ENCODE measurements at regions not wholly inside any gene's neighbourhood (a gene's known extent, or its start where the extent isn't known, plus 50 kb on each side); places are given as distances from the start of the nearest gene placed in this dataset.

DNA sequence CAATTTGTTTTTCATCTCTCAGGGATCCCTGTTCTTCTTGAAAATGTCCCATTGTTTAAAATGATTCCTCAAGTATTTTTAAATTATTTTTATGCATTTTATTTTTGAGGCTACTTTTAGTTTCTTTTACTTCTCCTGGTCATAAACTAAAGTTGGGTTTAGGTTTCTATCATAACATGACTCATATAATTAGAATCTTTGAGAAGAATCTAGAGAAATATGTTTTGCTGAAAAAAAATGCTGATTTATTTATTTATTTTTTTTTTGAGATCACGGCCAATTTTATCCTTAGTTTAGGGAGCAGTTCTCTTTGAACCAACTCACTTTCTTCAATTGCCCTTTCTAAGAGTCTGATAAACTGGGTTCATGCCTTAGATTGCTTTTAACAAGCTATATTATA lies 1157.1 kb downstream of the BCL11B start:
- no peak for DNase-seq (ENCODE audit: low read depth)

DNA sequence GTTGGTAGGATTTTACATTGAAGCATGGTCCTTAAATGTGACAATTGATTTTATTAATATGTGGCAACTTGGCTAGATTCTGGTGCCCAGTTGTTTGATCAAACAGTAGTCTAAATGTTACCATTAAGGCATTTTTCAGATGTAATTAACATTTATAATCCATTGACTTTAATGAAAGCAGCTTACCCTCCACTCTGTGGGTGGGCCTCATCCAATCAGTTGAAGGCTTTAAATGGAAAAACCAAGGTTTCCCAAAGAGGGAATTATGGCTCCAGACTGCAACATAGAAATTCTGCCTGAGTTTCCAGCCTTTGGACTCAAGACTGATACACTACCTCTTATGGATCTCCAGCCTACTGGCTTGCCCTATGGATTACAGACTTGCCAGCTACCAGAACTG lies 1153.2 kb downstream of the BCL11B start:
- DNase-seq (ENCODE audit: low read depth): no peak

DNA sequence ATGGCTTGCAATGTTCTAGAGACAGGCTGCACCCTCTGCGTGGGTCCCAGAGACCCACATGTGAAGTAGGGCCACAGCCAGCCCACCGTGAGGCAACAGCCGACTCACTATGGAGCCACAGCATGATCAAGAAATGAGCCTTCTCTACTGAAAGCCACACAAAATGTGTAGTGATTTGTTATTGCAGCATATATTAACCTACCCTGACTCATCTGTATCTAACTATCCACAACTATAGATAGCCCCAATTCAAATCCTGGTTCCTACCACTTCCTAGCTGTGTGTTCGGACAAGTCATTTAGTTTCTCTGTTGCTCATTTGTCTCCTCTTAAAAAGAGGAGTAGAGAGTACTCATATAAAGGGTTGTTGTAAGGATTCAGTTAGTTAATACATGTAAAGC lies 1152.3 kb downstream of the BCL11B start:
- no peak for DNase-seq (ENCODE audit: low read depth)

DNA sequence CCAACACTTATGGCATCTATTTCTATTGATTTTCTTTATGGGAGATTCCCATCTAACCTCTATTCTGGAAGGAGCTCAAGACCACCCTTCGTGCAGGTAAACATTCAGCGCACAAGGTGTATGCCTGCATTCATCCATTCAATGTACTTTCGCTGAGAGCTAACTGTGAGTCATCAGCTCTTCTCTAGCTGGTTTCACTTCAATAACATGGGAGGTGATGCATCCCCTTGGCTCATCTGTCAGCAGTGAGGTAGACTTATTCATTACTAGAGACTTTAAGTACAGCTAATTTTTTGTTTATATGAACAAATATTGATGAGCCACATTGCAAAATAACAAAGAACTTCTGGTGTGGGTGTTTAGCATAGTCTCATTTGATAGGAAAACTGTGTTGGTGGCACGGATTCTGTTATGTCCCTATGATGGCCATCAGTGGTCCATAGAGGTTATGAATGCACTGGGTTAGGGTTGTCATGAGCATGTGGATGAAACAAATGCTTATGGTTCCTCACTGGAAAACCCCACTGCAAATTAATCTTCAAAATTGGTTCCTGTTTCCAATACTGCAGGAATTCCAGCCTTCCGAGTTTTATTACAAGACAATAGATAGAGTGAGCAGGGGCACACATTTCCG lies 1151.0 kb downstream of the BCL11B start:
- no peak for DNase-seq (ENCODE audit: low read depth)

DNA sequence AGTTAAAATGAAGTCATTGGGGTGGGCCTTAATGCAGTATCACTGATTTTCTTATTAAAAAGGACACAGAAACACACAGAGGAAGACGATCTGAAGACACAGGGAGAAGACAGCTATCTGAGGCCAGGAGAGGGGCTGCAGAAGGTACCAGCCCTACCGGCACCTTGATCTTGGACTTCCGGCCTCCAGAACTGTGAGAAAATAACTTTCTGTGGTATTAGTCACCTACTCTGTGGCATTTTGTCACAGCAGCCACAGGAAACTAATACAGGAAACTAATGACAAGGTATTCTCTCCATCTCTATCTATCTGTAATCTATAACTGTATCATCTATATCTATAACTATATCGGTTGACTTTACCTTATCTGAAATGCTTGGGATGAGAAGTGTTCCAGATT lies 1149.5 kb downstream of the BCL11B start:
- no peak for DNase-seq (ENCODE audit: low read depth)

DNA sequence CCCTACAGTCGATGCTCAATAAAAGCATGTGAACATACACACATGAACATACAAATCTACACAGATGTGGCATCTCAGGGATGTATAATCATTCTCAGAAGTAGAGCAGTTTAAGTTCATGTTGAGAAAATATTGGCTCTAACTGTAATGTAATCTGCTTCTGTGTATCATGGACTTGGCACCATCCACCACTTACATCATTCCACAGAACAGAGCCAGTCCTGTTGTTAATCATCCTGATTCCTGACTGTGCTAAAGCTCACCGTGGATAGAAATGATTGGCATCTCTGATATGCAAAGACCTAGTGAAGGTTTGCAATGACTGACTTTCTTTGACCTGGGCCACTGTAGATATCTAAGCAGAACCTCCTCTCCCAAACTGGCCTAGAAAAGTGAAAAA lies 1141.3 kb downstream of the BCL11B start:
- no peak for DNase-seq (ENCODE audit: low read depth)

DNA sequence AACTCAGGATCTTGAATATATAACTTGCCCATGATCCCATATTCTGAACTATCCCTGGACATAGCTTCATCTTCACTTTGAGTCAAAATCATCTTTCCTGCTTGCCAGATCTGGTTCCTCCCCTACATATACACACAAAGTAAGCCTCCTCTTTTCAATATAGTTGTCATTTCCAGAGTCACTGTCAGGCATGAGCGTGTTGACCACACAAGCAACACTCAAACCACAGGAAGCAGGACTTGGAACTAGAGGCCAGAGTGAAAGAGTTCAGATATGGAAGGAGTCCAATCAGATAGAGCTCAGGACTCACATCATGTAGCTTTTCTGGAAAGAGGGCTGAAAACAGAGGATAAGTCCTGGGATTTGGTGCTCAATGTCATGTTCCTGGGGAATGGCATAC lies 1140.6 kb downstream of the BCL11B start:
- no peak for DNase-seq (ENCODE audit: low read depth)

DNA sequence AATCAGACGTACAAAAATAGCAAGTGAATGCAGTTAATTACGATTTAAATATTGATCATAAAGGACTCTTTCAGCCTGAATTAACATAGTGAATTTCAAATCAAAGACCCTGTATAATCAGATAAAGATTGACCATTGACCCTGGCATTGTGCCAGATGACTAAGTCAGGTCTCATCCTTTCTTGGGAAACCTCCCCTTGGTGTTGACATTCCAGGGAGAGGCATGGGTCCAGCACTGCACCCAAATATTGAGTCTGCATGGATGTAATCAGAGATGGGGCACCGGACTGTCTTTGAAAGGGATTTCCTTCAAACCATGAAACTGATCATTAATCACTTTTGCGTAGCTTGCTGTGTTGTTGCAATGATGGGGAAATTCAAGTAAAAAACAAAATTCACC lies 1138.2 kb downstream of the BCL11B start:
- no peak for DNase-seq (ENCODE audit: low read depth)

DNA sequence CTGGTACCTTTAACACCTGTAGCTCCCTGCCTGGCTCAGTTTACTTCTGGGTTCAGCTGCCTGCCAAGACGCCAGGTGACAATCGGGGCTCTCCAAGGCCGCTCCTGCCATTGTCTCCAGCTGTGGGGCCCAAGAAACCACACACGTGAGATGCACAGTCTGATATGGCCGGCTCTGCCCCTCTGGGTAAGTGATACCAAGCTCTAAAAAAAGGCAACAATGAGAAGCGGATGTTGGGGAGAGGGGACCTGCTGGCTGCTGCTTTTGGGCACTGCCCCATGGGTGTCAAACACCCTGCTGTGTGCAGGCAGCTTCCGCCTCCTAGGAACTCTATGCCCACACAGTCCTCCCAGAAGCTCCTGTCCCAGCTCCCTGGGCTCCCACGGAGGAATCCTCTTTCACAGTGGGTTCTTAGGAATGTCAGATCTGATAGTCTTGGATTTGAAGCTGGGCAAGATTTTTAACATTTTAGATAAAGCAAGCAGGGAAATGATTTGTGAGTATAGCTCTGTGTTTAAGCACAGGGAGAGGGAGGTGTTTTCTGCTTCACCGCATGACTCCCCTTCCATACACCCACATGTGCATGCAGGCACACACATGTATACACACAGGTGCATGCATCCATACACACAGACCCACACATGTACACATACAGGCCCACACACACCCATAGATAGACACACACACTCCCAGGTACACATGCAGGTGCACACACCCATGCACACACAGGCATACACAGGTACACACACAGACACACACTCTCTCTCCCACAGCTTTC lies 1135.8 kb downstream of the BCL11B start:
- DNase-seq (ENCODE audit: low read depth): no peak

DNA sequence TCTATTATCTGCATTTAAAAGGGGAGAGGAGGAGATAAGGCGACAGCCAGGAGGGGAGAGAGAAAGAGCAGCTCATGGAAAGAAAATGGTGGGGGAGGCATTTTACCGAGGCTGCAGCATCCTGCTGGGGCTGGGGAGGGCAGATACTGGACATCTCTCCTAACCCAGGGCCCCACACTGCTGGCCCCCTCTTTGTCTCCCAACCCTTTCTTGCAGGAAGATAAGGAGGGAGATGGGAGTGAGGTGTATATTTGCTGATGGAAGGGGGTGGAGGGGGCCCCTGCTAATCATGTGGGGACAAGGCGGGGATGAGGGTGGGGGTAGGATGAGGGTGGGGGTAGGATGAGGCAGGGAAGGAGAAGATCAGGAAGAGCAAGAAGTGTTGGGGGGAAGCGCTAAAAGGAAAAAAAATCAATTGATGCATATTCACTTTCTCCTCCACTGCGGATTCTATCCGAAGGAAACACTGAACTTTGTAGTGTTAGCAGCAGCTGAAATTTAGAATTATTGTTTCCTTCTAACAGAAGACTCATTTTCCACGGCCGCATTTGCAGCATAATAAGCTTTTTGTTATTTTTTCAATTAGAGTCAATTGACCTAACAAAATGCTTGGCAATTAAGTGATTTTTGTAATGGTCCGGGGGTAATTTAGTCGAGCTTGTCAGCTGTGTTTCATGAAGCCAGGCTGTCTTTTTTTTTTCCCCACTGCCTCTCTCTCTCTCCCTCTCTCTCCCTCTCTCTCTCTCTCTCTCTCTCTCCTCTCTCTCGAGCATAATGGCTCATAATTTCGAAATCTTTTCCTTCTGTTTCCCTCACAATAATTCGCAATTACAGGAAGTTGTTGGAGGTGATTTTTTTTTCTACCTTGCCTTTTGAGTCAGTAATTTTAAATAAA lies 1134.6 kb downstream of the BCL11B start:
- DNase-seq (ENCODE audit: low read depth): no peak

DNA sequence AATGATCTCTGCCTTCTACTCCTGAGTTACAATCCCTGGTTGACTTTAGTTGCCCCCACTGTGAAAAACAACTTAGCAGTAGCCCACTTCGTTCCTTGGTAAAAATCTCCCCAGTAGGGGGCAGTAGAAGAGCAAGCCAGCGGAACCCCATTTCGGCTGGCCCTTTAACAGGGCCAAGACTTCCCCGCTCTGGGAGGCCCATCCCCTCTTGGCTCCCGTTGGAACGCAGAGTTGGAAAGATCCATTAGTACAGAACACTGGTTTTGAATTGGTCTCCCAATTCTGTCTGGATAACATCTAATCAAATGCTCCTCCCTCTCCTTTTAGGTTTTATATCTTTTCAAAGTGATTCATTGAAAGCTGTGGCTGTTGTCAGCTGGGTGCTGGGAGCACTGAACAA lies 1133.3 kb downstream of the BCL11B start:
- DNase-seq (ENCODE audit: low read depth): no peak

DNA sequence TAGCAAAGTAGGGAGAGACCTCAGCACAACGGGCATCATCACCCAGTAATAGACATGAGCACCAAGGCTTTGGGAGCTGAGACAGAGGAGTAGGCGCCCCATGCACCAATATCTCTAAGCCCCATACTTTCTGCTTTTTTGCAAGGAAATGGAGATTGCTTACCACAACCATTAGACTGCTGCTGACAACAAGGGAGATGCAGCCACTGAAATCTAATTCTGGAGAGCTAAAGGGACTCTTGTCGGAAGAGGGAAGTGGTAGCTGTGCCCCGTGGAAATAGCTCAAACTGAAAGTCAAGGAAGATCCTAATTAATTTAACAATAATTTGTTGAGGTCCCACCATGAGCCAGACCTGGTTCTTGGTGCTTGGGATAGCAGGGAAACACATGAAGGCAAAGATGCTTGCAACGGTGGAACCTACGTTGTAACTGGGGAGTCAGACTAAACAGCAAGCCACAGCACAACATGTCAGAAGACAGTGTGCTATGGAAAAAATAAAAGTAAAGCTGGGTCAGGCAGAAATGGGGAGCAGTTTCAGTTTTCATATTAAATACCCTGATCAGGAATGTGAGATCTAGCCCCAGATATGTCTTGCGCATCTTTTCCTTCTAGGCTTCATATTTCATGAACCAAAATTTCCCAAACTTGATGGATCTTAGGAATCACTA lies 1131.0 kb downstream of the BCL11B start:
- no peak for DNase-seq (ENCODE audit: low read depth)

DNA sequence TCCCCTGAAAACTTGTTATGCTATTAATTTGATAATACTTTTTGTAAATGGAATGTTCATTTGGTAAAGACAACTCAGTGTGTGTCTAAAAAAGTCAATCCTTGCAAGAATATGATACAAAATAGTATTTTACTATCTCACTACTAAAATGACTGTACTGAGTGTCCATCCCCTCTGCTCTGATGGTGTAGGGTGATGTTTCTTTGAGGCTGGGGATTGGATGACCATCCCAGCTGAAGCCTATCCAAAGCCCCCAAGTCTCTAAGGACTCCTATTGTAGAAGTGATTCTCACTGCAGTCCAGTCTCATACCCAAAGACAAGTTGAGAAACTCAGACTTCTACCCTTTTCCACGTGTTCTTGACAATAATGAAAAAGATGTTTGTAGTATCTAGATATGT lies 1128.4 kb downstream of the BCL11B start:
- DNase-seq (ENCODE audit: low read depth): no peak

DNA sequence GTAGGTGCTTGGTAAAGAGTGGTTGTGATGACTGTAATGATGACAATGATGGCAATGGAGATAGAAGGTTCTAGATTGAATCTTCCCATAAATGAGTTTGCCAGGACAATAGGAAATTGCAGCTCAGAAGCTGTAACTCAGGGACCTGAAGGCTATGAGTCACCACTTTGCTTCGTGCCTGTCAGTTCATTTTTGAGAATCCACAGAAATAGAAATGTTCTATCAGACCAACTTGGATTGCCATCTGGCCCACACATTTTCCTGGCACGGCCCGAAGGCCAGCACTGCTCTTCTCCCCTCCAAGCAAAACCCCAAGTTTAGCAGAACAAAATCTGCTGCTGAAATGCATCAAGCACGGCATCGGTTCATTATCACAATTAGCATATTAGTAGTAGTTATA lies 1127.0 kb downstream of the BCL11B start:
- peak; percentile 7 for DNase-seq (ENCODE audit: low read depth)

DNA sequence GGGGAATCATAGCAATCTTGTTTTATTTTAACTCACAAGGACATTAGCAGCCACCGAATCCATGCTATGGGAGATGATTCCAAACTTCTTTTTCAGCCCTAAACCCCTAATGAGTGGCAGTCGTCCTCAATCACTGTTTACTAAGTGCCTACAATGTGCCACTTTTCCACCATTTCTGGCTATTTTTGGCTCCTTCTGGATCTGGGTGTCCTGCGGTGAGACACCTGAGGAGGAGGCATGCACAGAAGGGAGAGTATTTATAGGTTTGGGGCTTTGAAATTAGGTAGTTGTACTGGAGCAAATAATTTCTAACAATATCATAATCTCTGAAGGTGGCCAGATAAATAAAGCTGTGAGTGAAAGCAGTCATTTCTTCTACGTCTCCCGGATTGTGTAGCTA lies 1125.6 kb downstream of the BCL11B start:
- DNase-seq (ENCODE audit: low read depth): no peak

DNA sequence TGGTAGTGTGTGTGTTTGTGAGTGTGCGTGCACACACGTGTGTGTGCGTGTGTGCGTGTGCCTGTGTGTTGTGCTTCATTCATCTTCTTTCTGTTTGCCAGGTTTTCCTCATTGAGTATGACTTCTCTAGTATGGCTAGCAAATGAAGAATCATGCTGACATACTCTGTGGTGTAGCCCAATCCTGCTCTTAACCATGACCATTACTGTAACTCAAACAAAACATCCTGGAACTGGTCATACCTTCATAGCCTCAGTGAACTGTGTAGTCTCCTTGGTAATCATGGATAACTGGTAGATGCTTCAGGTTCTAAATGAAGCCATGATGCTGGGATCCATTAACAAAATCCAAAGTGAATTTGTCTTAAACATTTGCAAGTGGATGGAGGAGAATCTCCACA lies 1117.7 kb downstream of the BCL11B start:
- DNase-seq (ENCODE audit: low read depth): no peak

DNA sequence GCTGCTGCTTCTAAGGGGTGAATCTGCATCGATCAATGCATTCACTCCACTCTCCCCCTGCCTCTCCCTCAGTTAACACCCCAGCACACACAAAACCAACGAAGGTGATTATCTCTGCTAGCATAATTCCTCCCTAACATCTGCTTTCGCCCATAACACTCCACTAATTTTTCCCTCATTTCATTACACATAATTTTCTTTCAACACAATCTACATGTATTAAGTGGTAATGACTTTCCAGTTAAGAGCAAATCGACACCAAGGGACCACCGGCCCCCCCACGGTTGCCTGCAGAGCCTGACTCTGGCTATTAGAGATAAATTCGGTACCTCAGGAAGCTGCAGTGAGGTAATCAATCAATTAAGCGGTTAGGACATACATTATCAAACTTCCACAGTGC lies 1115.6 kb downstream of the BCL11B start:
- no peak for DNase-seq (ENCODE audit: low read depth)

DNA sequence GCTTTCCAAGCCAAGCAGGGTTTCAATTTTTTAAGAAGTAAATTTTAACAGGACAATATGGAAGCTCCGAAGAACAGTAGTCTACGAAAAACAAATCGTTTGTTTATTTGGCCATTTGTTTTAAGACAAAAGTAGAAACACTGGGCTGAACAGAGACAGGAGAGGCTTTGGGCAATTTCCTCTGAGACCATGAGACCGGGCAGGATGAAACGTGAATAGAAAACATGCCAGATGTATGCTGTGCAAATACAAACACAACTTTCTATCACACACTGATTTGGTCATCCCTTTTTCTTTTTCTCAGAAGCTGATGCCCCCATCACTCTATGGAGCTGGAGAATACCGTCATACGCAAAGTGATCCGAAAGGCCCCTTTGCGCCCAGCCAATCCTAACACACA lies 1111.1 kb downstream of the BCL11B start:
- no peak for DNase-seq (ENCODE audit: low read depth)

DNA sequence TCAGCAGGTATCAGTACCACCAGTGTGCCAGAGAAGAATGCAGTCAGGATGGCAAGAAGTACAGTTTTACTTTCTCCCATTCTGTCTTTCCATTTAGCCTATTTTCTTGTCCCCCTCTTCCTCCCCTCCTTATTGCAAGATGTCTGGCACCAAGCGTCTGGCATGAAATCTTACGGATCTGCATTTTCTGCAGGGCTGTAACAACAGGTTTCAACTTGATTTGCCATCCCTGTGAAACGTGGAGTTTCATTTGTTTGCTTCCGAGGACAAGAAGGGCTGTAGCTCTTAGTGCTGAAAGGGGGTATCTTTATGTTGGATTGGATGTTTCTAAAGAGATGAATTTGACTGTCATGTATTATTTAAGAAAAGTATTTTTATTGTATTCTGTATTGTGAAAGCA lies 1110.6 kb downstream of the BCL11B start:
- DNase-seq (ENCODE audit: low read depth): no peak

DNA sequence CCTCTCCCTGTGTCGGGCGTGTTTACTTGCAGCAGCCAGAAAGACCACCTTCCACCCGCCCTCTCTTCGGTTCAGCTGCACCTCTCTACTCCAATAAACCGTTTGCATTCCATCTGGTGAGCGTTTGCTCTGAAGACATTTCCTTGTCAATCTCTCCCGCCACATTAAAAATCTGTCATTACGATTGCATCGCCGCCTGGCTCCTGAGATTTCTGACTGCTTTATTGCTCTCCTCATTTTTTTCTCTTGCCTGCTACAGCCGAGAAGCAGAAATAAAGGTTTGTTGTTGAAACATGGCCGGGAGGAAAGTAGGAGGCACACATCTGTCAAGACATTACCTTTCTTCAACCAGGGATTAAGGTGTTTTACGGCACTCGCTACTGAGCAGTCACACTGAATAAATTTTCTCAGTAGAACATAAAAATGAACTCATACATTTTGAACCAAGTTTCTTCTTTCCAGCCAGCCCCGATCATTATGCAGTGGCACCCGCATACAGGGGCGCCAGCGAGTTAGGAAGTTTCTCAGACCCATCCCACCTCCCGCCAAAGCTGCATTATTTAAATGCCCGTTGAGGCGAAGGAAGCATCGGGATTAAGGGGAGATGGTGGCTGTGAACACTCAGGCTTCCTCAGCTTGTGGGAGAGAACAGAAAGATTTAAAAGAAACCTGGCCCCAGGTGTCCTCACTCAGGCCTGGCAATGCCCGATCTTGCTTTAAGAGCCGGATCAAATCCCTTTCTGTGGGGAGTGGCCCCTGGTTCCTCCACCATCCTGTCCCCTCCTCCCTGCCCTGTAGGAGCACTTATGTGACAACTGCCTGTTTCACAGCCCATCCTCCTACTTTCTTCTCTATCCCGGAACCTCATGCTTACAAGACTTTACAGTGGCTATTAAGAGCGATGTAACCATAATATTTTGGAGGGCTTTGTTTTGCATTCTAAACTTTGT lies 1108.9 kb downstream of the BCL11B start:
- DNase-seq (ENCODE audit: low read depth): no peak

DNA sequence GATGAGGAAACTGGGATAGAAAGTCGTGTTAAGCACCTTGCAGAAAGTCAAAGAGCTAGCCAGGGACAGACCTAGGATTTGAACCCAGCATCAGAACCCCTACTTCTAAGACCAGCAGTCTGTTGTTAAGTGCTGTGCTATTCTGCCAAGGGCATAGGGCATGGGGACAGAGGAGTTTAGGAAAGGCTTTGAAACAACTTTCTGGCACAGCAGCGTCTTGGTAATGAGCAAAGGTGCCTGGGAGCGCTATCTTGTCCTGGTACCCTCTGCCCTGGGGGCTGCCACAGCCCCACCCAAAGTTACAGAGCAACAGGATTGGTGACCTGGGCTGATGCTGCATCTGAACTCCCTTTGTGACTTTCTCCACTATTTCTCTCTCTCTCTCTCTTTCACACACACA lies 1108.1 kb downstream of the BCL11B start:
- no peak for DNase-seq (ENCODE audit: low read depth)

Measured in GM04504 (cell line).